MM.1S (cell line): ENCODE measurements at regions not wholly inside any gene's neighbourhood (a gene's known extent, or its start where the extent isn't known, plus 50 kb on each side); places are given as distances from the start of the nearest gene placed in this dataset.

ENCODE experiments used
- DNase-seq: peaks from one replicate; pipeline ENCODE4 v3.0.0-alpha.2; 2015
- H2AFZ ChIP-seq: fragments of 300-600 bp; sonication (generic); 2 replicates; pipeline ENCODE4 v1.6.0; 2016; ENCODE audit warnings: antibody characterized with exemption, low read length
- H3F3A ChIP-seq: fragments of 300-600 bp; sonication (generic); 2 replicates; pipeline ENCODE4 v1.6.1; 2016; ENCODE audit warnings: mild to moderate bottlenecking, antibody characterized with exemption, low read length, moderate library complexity, mixed read lengths; ENCODE audit not compliant: insufficient read depth
- H3K27ac ChIP-seq: fragments of 300-600 bp; sonication (generic); 2 replicates; pipeline ENCODE4 v1.5.1; 2016; ENCODE audit warnings: mild to moderate bottlenecking, low read length
- H3K27me3 ChIP-seq: fragments of 300-600 bp; sonication (generic); replicated peaks from 2 replicates; pipeline ENCODE4 v1.6.0; 2016; ENCODE audit warnings: low read length; ENCODE audit not compliant: insufficient read depth
- H3K36me3 ChIP-seq: fragments of 300-600 bp; sonication (generic); replicated peaks from 2 replicates; pipeline ENCODE4 v1.6.1; 2016; ENCODE audit warnings: mild to moderate bottlenecking, low read length, mixed read lengths; ENCODE audit not compliant: insufficient read depth
- H3K4me1 ChIP-seq: fragments of 300-600 bp; sonication (generic); 2 replicates; pipeline ENCODE4 v1.6.1; 2016; ENCODE audit warnings: low read length, mixed read lengths
- H3K4me2 ChIP-seq: fragments of 300-600 bp; sonication (generic); 2 replicates; pipeline ENCODE4 v1.6.0; 2016; ENCODE audit warnings: low read depth, low read length
- H3K4me3 ChIP-seq: fragments of 300-600 bp; sonication (generic); 2 replicates; pipeline ENCODE4 v1.5.1; 2016; ENCODE audit warnings: low read length, mixed read lengths
- H3K79me2 ChIP-seq: fragments of 300-600 bp; sonication (generic); 2 replicates; pipeline ENCODE4 v1.6.1; 2016; ENCODE audit warnings: mixed run types, low read length, mixed read lengths
- H3K9ac ChIP-seq: fragments of 300-600 bp; sonication (generic); 2 replicates; pipeline ENCODE4 v1.6.1; 2016; ENCODE audit warnings: low read length, mixed read lengths
- H3K9me2 ChIP-seq: fragments of 300-600 bp; sonication (generic); replicated peaks from 2 replicates; pipeline ENCODE4 v1.6.1; 2016; ENCODE audit warnings: mild to moderate bottlenecking, low read length, mixed read lengths; ENCODE audit not compliant: insufficient read depth
- H3K9me3 ChIP-seq: fragments of 300-600 bp; sonication (generic); replicated peaks from 2 replicates; pipeline ENCODE4 v1.6.1; 2016; ENCODE audit warnings: mild to moderate bottlenecking, low read length, mixed read lengths; ENCODE audit not compliant: insufficient read depth
- H4K20me1 ChIP-seq: fragments of 300-600 bp; sonication (generic); 2 replicates; pipeline ENCODE4 v1.6.1; 2016; ENCODE audit warnings: mild to moderate bottlenecking, low read length, moderate library complexity, mixed read lengths; ENCODE audit not compliant: insufficient read depth
- CTCF ChIP-seq: fragments of 300-600 bp; sonication (generic); IDR thresholded peaks from 2 replicates; pipeline ENCODE4 v1.5.1; 2016; ENCODE audit warnings: antibody characterized with exemption, low read length, mixed read lengths
- EZH2 ChIP-seq: fragments of 300-600 bp; sonication (generic); optimal IDR thresholded peaks from 2 replicates; pipeline ENCODE3; 2017; ENCODE audit warnings: low read depth, mild to moderate bottlenecking, antibody characterized with exemption, low read length, mixed read lengths
- EZH2phosphoT487 ChIP-seq: fragments of 300-600 bp; sonication (generic); IDR thresholded peaks from 2 replicates; pipeline ENCODE4 v1.6.1; 2018; ENCODE audit warnings: antibody characterized with exemption, low read length

- no peak overlapping the region for H2AFZ ChIP-seq
- H3K4me3 ChIP-seq: no peak overlapping the region
- H3K4me2 ChIP-seq: no peak overlapping the region
- H3K9ac ChIP-seq: no peak overlapping the region
- H3F3A ChIP-seq: no peaks in the 10 kb centered on the region
- no peaks in the 10 kb centered on the region for H3K9me2 ChIP-seq
- no peaks in the 10 kb centered on the region for H3K9me3 ChIP-seq
- no peaks in the 10 kb centered on the region for H3K79me2 ChIP-seq
- H3K4me1 ChIP-seq: no peaks in the 10 kb centered on the region
- H4K20me1 ChIP-seq: no peaks in the 10 kb centered on the region
- no peak overlapping the region for H3K27ac ChIP-seq
- no peaks in the 10 kb centered on the region for H3K27me3 ChIP-seq
- TF ChIP-seq EZH2phosphoT487 (no peak), CTCF (no peak), EZH2 (no peak)
- DNase-seq: no peak
- no peaks in the 10 kb centered on the region for H3K36me3 ChIP-seq
Measured at GRCh38 chr5:166367391-166367790, 1924.1 kb upstream of the WWC1 start.

- H3K27ac ChIP-seq: no peak overlapping the region
- no peaks in the 10 kb centered on the region for H3K9me3 ChIP-seq
- H3K79me2 ChIP-seq: no peaks in the 10 kb centered on the region
- no peaks in the 10 kb centered on the region for H3K27me3 ChIP-seq
- H3F3A ChIP-seq: no peaks in the 10 kb centered on the region
- TF ChIP-seq EZH2 (no peak), CTCF (no peak), EZH2phosphoT487 (no peak)
- H3K36me3 ChIP-seq: no peaks in the 10 kb centered on the region
- H3K9me2 ChIP-seq: no peaks in the 10 kb centered on the region
- no peak overlapping the region for H3K4me3 ChIP-seq
- H3K4me2 ChIP-seq: no peak overlapping the region
- no peak overlapping the region for H2AFZ ChIP-seq
- H4K20me1 ChIP-seq: no peaks in the 10 kb centered on the region
- DNase-seq: no peak
- no peaks in the 10 kb centered on the region for H3K4me1 ChIP-seq
- no peak overlapping the region for H3K9ac ChIP-seq
Measured at GRCh38 chr5:166369346-166369745, 1922.1 kb upstream of the WWC1 start.

GRCh38 chr5:166369807-166370206 lies 1921.6 kb upstream of the WWC1 start:
- Histone ChIP-seq H2AFZ (no peak overlapping the region), H3K27me3 (no peaks in the 10 kb centered on the region), H3K9me2 (no peaks in the 10 kb centered on the region), H3K79me2 (no peaks in the 10 kb centered on the region), H3K9ac (no peak overlapping the region), H3K4me1 (no peaks in the 10 kb centered on the region), H3K9me3 (no peaks in the 10 kb centered on the region), H3K36me3 (no peaks in the 10 kb centered on the region), H3F3A (no peaks in the 10 kb centered on the region), H4K20me1 (no peaks in the 10 kb centered on the region), H3K27ac (no peak overlapping the region), H3K4me2 (no peak overlapping the region), H3K4me3 (no peak overlapping the region)
- no peak for DNase-seq
- TF ChIP-seq CTCF (no peak), EZH2 (no peak), EZH2phosphoT487 (no peak)
